ENCODE measurements at regions not wholly inside any gene's neighbourhood (a gene's known extent, or its start where the extent isn't known, plus 50 kb on each side); places are given as distances from the start of the nearest gene placed in this dataset.

- Histone ChIP-seq H2AFZ (no peak overlapping the region), H3K27ac (ENCODE audit: low read depth) (no peak overlapping the region), H3K4me1 (ENCODE audit: insufficient read depth) (no peaks in the 10 kb centered on the region), H3K4me2 (no peak overlapping the region), H3K9me2 (ENCODE audit: insufficient read depth) (no peaks in the 10 kb centered on the region), H4K20me1 (replicated peaks; ENCODE audit: insufficient read depth) (no peaks in the 10 kb centered on the region), H3K27me3 (ENCODE audit: insufficient read depth) (no peaks in the 10 kb centered on the region), H3K79me2 (replicated peaks; ENCODE audit: insufficient read depth) (no peaks in the 10 kb centered on the region), H3F3A (replicated peaks; ENCODE audit: low read depth) (no peaks in the 10 kb centered on the region), H3K4me3 (no peak overlapping the region), H3K36me3 (ENCODE audit: insufficient read depth) (no peaks in the 10 kb centered on the region)
- Mint-ChIP-seq H3K4me1 (peaks cover 7% of the 10 kb centered on the region; the same call in 2 of the 3 replicates), H3K4me3 (no peak overlapping the region), H3K9me3 (no peaks in the 10 kb centered on the region), H3K27me3 (ENCODE audit: insufficient read depth, low read depth, poor library complexity) (peaks cover 2% of the 10 kb centered on the region), H3K36me3 (ENCODE audit: low read depth) (no peaks in the 10 kb centered on the region), H3K27ac (peak overlapping the region; percentile 24)
- DNase-seq (ENCODE audit: low spot score) (peak; percentile 32), ATAC-seq (no peak)
- no peak for TF ChIP-seq POLR2AphosphoS5 (IDR thresholded peaks at IDR 0.05; ENCODE audit: low read depth)
- TF ChIP-seq ETS1 (IDR thresholded peaks at IDR 0.05): no peak
- no peak for TF ChIP-seq STAT1 (IDR thresholded peaks at IDR 0.05; ENCODE audit: unreplicated experiment)
- no peak for TF ChIP-seq JUNB (IDR thresholded peaks at IDR 0.05; ENCODE audit: unreplicated experiment)
- no peak for TF ChIP-seq ZNF331 (CRISPR knock-in tag; IDR thresholded peaks at IDR 0.05; ENCODE audit: low read depth)
- no peak for TF ChIP-seq NANOG (IDR thresholded peaks at IDR 0.05; ENCODE audit: borderline replicate concordance)
- no peak for TF ChIP-seq ZNF462 (CRISPR knock-in tag; IDR thresholded peaks at IDR 0.05)
- no peak for TF ChIP-seq CREB1 (CRISPR knock-in tag; IDR thresholded peaks at IDR 0.05; ENCODE audit: low read depth)
- TF ChIP-seq REST (IDR thresholded peaks at IDR 0.05; ENCODE audit: unreplicated experiment): no peak
- no peak for TF ChIP-seq EZH2phosphoT487 (IDR thresholded peaks at IDR 0.05; ENCODE audit: unreplicated experiment)
- no peak for TF ChIP-seq ZNF114 (CRISPR knock-in tag; IDR thresholded peaks at IDR 0.05)
- TF ChIP-seq EZH2 (IDR thresholded peaks at IDR 0.05; ENCODE audit: low read depth, unreplicated experiment): no peak
- TF ChIP-seq CTCF (conservative IDR thresholded peaks at IDR 0.05; ENCODE audit: low read depth in 2 of 2): no peak
Measured at GRCh38 chr4:60934566-60935295, 265.4 kb upstream of the ADGRL3 start.
